Fibroblast of skin of right biceps (primary cell): ENCODE measurements at regions not wholly inside any gene's neighbourhood (a gene's known extent, or its start where the extent isn't known, plus 50 kb on each side); places are given as distances from the start of the nearest gene placed in this dataset.
A peak's percentile ranks its signal among the peaks of the same experiment; 100 is the strongest.

Experiments
- DNase-seq: peaks from one replicate; pipeline ENCODE4 v3.0.0-alpha.2; 2013

- DNase-seq, result no peak
Observed at GRCh38 chr15:31782016-31782783, 248.1 kb upstream of the CHRNA7 start.

DNA sequence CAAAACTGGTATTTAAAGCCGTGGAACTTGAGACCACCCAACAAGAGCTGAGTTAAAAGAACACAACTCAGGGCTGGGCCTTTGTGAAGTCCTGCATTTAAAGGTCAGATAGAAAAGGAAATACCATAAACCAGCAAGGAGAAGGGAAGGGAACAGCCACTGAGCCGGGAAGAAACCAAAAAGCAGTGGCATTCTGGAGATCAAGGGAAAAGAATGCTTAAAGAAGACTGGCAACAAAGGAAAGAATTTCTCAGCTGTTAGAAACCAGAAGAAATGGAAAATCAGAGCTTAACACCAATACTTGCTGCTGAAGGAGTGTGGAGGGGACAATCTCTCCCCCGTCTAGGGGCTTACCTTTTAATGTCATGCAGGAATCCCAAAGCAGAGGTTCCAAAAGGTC lies 247.4 kb upstream of the CHRNA7 start:
- DNase-seq, result no peak

DNA sequence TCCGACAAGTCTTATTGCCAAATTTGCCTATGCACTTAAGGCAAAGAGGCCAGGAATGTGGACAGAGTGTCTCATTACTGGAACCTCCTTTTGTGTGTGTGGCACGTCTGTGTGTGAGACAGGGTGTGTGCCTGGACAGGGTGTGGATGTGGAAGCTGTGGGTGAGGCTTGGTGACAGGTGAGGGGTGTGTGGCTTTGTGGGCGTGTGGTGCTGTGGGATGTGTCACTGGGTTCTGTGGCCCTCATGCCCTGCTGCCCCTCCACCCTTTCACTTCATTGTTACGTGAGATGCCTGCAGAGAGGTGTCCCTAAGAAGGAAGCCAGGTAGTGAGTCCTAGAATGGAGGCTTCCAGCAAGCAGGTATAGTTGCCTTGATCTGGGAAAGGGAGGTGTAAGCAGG lies 244.0 kb upstream of the CHRNA7 start:
- no peak for DNase-seq

- DNase-seq, result no peak
Observed at GRCh38 chr15:31788104-31788503, 242.2 kb upstream of the CHRNA7 start.

DNA sequence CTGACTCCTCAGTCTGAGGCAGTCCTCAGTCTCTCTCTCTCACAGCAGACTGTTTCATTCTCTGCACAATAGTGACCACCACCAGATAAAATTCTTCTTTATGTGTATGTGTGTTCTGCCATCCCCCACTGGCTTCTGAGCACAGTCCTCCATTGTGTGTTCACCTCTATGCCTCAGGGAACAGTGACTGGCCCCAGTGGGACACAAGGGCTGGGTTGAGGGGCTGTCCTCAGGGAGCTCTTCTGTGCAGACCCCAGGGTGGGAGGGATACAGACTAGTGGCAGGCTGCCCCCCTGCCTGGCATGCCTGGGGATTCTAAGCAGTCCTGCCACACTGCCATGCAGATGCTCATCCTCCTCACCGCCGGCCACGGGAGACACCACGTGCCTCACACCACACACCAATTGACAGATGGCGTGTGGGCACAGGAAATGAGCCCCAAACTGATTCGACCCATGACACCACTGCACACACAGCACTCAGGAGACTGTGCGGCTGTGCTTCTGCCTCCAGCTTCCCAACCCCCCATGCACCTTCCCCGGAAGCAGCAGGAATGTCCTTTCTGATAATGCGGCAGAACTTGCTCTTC lies 237.6 kb upstream of the CHRNA7 start:
- DNase-seq, result no peak

GRCh38 chr15:31799319-31799714 lies 231.0 kb upstream of the CHRNA7 start:
- DNase-seq, result no peak

GRCh38 chr15:31799715-31800321 lies 230.5 kb upstream of the CHRNA7 start:
- DNase-seq, result peak; percentile 45

DNA sequence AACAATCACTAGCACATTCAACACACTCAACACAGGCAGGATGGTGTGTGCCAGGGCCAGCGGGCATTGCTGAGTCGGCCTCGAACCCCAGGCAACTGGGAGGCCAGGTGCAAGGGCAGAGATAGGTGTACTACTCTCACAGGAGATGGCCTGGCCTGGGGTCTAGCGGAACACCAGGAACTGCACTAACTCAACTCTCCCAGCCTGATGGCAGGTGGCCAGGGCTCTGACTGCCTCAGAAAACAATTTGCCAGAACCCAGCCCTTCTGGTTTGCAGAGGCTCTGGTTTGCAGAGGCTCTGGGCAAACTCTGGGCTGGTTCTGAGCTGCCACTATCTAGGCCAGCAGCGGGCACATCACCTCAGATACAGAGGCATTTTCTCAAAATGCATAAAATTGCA lies 229.2 kb upstream of the CHRNA7 start:
- DNase-seq, result peak; percentile 22

DNA sequence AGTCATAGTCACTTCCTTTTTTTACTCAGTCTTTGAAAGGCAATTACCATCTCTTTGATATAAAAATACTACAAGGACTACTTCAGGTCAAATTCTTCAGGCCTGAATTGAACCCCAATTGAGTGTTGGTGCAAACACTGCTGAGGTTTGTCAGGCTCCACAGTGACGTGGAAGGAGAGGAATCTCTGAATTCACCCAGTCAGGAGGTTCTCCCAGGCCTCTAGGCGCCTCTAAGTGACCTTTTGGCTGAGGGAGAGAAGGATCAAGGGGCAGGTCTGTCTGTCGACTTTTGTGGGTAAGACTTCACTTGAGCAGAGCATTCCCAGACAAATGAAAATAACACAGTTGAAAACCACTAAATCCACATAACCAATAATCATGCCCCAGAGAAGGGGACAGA lies 227.6 kb upstream of the CHRNA7 start:
- no peak for DNase-seq

- DNase-seq, result peak; percentile 15
Observed at GRCh38 chr15:31803388-31803884, 226.9 kb upstream of the CHRNA7 start.

GRCh38 chr15:31805090-31805662 lies 225.1 kb upstream of the CHRNA7 start:
- DNase-seq, result no peak

DNA sequence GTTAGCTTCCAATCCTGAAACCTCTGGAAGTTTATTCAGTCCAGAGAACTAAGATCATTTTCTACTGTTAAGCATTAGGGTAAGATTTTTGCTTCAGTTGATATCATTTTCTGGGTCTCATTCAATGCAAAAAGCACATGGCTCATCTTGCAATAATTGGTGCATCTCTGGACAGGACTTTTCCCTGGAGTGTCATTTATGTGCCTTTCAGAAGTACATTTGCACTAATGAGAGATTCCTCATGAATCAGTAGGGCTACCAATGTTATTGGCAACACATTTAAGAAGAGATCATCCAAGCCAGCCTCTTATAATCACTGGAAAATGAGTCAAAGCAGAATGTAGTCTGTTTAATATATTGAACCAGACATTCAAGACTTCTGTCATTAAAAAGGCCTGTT lies 224.2 kb upstream of the CHRNA7 start:
- no peak for DNase-seq

GRCh38 chr15:31811641-31812040 lies 218.7 kb upstream of the CHRNA7 start:
- no peak for DNase-seq

DNA sequence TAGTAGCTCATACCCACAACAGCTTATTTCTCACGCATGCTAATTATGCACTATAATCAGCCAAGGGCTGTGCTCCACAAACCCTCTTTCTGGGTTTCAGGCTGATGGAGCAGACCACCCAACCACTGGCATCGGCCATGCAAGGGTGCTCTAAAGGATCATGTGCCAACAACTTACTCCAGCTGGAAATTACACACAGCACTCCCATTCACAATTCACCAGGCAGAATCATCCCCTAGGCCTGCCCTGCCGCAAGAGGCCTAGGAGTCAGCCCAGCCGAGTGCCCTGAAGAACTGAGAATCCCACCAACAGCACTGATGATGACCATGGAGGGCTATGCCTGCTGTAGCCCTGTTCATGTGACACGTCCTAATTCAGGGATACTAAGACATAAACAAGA lies 216.2 kb upstream of the CHRNA7 start:
- DNase-seq, result no peak

GRCh38 chr15:31815411-31816155 lies 214.7 kb upstream of the CHRNA7 start:
- DNase-seq, result no peak

- no peak for DNase-seq
Observed at GRCh38 chr15:31822463-31822862, 207.9 kb upstream of the CHRNA7 start.

GRCh38 chr15:31824024-31824423 lies 206.3 kb upstream of the CHRNA7 start:
- no peak for DNase-seq

DNA sequence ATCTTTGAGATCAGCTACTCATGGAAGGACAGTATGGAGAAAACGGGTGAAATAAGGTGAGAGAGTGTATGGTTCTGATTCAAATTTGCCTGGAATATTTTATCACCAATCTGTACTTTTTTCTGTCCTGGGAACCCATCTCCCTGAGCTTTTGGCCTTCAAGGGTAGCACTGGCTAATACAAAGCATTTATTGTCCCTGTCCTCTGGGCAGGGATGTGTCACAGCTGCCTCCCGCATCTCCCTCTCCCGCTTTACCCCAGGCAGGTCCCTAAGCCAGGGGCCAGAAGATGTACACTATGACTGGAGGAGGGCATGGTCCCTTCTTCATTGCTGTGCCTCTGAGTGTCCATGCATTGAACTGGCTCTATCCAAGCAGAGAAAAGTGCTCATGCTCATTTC lies 201.7 kb upstream of the CHRNA7 start:
- no peak for DNase-seq

GRCh38 chr15:31830591-31830990 lies 199.7 kb upstream of the CHRNA7 start:
- DNase-seq, result no peak

DNA sequence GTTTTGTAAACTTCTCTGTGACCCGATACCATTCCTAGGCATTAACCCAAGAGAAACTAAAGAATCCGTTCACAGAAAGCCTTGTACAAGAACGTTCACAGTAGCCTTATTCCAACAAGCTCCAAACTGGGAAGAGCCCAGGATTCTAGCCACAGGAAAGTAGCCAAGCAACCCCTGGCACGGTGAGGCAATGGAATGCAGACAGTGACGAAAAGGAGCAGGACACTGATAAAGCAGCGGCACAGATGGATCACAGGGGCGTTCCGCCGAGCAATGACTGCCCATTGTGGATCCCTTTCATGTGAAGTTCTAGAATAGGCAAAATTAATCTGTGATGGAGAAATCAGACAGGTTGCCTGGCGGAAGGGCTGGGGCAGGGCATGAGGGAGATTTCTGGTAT lies 198.7 kb upstream of the CHRNA7 start:
- no peak for DNase-seq

GRCh38 chr15:31834654-31835053 lies 195.7 kb upstream of the CHRNA7 start:
- DNase-seq, result no peak

GRCh38 chr15:31839388-31839787 lies 190.9 kb upstream of the CHRNA7 start:
- no peak for DNase-seq

GRCh38 chr15:31840849-31841476 lies 189.4 kb upstream of the CHRNA7 start:
- no peak for DNase-seq
